ENCODE measurements at regions not wholly inside any gene's neighbourhood (a gene's known extent, or its start where the extent isn't known, plus 50 kb on each side); places are given as distances from the start of the nearest gene placed in this dataset.

- DNase-seq (ENCODE audit: low read depth in 3 of 3), result no peak
Measured at GRCh38 chr19:29396925-29397324, 128.9 kb upstream of the VSTM2B start.

DNA sequence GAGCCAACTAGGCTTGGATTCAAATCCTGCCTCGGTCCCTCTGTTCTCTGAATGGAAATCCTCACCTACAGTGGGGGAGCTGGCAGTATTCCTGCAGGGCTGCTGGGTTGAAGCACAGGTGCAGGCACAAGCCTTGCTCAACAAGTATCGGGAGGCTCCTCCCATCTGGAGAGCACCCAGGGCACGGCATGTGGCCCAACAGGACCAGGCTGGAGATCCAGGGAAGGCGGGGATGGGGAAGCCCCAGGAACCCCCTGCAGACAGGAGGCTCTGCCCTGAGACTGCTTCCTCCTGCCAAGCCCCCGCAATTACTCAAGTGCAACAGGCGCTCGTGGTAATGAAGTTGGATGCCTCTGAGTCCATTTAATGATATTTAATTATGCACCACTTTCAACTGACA lies 128.0 kb upstream of the VSTM2B start:
- DNase-seq (ENCODE audit: low read depth in 3 of 3), result no peak

GRCh38 chr19:29399804-29400203 lies 126.0 kb upstream of the VSTM2B start:
- no peak for DNase-seq (ENCODE audit: low read depth in 3 of 3)

DNA sequence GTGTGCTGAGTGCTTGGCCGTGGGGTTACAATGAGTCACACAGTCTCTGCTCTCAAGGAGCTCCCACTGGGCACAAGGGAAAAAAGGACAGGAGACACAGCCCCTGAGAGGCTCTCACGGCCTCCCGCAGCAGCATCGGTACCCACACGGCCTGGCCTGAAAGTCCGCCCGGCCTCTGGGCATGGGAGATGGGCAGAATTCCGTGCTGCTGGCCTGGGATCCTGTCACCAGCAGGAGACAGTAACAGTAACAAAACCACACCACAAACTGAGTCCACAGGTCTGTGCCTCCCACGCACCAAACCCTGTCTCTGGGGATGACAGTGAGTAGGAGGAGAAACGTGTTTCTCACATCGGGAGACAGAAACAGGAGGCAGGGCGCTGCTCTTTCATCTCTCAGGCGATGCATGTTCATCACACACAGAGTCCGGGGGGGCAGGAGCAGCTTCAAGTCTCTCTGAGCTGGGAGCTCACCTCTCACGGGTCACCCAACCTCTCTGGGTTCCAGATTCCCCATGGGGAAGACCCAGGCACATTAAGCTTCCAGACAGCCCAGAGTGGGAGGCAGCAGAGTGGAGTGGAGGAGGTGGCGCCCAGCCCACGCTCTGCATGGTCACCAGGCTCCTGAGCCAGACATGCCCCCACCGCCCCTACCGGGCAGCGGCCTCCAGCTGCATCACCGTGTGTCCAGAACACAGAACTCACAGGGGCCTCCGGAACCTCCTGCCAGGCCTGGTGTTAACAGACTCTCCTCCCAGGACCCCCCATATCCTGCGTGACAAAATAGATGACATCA lies 124.7 kb upstream of the VSTM2B start:
- no peak for DNase-seq (ENCODE audit: low read depth in 3 of 3)

DNA sequence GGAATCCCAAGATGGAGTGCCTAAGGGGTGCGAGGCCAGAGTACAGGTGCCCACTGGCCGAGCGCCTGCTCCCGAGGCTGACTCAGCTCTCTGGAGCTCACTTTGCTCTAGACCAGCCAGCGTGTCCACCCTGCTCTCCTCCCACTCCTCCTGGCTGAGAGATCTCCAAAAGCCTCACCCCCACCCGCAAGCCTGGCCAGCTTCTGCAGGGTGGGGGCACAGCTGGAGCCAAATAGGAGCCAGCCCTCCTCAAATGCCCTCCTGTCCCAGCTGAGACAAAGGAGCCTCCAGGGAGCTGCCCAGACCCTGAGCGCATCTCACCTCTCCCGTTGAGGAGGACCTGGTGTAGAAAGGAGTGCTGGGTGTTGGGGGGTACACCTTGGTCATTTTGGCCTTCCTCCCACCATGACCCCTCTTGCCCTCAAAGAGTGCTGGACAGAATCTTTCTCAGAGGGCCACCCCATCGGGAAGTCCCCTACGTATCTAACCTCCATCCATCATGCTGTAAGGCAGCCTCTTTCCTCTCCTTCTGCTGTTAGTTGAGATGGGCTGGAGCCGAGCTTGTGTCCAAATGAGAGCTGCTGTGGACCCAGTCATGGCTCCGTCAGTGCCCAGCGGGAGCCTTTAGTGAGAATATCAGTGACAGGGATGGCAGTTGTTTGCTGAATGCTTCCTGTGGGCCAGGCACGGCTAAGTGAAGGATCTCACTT lies 123.9 kb upstream of the VSTM2B start:
- no peak for DNase-seq (ENCODE audit: low read depth in 3 of 3)

DNA sequence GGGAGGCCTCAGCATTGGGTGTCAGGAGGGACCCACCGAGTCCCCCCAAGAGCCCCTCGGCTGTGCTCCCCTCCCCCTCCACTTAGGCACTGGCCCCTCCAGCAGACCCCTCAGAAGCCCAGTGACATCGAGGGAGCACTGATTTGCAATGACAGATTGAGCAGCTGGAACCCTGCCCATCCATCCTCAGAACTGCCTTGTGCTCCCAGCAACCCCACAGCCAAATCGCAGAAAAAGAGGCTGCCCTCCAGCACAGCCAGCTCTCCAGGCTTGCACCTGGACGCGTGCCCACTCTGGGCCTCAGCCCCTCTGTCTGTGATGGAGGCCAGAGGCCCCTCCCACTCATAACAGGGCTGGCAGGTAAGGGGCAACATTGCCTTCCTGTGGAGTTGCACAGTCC lies 123.2 kb upstream of the VSTM2B start:
- DNase-seq (ENCODE audit: low read depth in 3 of 3), result no peak

GRCh38 chr19:29404015-29404414 lies 121.8 kb upstream of the VSTM2B start:
- no peak for DNase-seq (ENCODE audit: low read depth in 3 of 3)

DNA sequence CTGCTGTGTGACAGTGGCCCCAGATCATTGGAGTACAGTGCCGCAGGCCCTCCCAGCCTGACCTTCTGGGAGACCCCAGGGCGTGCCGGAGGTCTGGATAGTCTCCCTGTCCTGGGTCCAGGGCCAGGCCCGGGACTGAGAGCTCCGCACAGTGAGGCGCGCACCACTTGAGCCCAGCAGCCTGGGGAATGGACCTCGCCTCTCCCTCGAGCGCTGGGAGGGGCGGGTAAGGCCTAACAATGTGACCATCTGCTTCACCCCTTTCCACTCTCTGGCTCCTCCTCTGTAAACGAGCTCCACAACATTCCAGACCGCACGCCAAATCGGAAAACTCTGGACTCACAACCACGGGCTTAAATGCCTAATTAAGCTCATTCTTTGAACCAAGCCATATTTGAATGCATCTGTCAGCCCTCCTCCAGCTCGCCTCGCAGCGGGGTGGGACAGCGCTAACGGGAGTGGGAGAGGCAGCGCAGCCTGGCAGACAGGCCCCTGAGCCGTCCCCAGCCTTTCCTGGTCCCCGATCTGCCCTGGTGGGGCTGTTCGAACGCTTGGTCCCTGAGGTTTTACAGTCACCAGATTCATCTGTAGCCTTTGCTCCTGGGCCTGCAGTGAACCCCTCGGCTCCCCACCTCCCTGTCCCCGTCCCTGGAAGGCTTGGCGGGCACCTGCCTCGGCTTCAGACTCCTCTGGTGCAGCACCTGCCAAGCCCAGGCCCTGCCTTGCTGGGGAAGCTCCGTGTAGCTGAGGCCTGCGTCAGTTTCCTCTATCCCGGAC lies 120.7 kb upstream of the VSTM2B start:
- no peak for DNase-seq (ENCODE audit: low read depth in 3 of 3)

DNA sequence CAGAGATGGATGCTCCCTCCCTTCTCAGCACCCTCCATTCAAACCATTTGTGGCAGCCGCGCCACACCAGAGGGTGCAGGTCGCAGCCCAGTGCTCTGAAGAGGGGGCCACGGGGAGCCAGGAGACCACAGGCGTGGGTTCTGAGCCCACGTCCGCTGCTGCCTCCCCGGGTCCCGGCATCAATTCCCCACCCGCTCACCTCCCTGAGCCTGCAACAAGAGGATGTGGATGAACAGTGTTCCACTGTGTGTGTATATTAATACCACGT lies 120.1 kb upstream of the VSTM2B start:
- no peak for DNase-seq (ENCODE audit: low read depth in 3 of 3)

- DNase-seq (ENCODE audit: low read depth in 3 of 3), result no peak
Measured at GRCh38 chr19:29409076-29409862, 116.5 kb upstream of the VSTM2B start.

- no peak for DNase-seq (ENCODE audit: low read depth in 3 of 3)
Measured at GRCh38 chr19:29410601-29411000, 115.2 kb upstream of the VSTM2B start.

DNA sequence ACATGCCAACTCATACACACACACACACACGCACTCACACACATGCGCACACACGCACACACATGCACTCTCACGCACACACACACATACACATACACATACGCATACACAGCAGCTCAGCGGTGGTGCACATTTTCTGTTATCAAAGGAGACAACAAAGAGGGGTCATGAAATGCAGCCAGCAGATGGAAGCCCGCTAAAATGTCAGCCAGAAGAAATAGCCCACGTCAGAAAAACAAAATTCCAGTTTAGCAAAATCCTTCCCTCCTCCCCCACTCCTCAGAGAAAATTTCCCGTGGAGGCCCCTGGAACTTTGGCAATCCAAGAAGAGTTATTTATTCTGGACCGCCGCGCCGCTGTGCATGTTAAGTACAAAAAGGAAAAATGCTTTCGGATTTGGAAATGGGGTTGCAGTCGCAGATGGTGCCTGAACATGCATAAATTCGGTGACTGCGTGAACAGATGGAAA lies 114.6 kb upstream of the VSTM2B start:
- no peak for DNase-seq (ENCODE audit: low read depth in 3 of 3)

GRCh38 chr19:29413435-29413834 lies 112.4 kb upstream of the VSTM2B start:
- no peak for DNase-seq (ENCODE audit: low read depth in 3 of 3)

- DNase-seq (ENCODE audit: low read depth in 3 of 3), result no peak
Measured at GRCh38 chr19:29415507-29415906, 110.3 kb upstream of the VSTM2B start.

GRCh38 chr19:29417048-29417447 lies 108.7 kb upstream of the VSTM2B start:
- DNase-seq (ENCODE audit: low read depth in 3 of 3), result no peak

DNA sequence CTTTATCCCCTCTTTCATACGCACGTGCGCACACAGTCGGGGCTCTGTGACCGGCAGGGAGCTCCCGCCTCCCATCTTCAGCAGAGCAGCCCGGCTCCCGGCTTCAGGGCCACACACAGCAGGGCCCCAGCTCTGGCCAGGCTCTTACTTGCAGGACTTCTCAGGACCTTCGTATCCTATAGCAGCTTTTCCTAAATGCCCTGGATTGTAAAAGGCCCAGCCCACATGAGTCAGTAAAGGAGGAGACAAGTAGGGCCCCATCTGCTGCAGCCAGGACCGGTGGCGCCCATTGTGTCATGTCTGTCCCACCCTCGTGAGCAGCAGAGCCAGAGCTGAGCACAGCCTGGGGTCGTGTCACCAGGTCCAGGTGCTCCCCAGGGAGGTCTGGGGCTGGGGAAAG lies 107.6 kb upstream of the VSTM2B start:
- no peak for DNase-seq (ENCODE audit: low read depth in 3 of 3)

- no peak for DNase-seq (ENCODE audit: low read depth in 3 of 3)
Measured at GRCh38 chr19:29420065-29420464, 105.7 kb upstream of the VSTM2B start.

DNA sequence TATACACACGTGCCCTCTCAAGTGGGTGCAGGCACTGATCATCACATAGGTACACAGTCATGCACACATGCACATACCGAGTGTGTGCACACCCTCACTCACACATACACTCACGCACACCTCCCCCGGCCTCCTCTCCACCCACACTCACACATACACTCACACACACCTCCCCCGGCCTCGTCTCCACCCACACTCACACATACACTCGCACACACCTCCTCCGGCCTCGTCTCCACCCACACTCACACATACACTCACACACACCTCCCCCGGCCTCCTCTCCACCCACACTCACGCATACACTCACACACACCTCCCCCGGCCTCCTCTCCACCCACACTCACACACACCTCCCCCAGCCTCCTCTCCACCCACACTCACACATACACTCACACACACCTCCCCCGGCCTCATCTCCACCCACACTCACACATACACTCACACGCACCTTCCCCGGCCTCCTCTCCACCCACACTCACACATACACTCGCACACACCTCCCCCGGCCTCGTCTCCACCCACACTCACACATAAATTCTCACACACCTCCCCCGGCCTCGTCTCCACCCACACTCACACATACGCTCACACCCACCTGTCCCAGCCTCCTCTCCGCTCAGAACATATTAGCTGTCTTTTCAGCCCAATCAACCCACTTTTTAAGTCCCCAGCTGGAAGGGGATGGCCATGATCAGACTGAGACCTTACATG lies 105.2 kb upstream of the VSTM2B start:
- DNase-seq (ENCODE audit: low read depth in 3 of 3), result no peak

GRCh38 chr19:29421196-29421545 lies 104.6 kb upstream of the VSTM2B start:
- no peak for DNase-seq (ENCODE audit: low read depth in 3 of 3)

DNA sequence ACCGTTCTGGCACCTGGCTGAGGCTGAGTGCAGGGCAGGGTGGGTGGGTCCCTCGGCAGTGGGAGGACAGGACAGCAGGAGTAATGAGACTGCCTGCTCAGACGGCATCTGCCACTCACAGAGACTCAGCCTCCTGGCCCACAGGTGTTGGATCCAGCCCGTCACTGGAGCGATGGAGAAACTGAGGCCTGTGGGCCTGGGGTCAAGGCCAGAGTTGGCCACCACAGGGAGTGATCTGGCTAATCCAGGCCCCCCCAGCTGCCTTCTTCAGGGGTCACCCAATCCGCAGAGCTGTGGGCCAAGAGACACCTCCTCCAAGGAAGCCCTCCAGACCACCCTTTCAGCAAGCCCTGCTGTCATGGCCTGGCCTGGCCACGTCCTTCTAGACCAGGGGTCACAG lies 103.7 kb upstream of the VSTM2B start:
- no peak for DNase-seq (ENCODE audit: low read depth in 3 of 3)

DNA sequence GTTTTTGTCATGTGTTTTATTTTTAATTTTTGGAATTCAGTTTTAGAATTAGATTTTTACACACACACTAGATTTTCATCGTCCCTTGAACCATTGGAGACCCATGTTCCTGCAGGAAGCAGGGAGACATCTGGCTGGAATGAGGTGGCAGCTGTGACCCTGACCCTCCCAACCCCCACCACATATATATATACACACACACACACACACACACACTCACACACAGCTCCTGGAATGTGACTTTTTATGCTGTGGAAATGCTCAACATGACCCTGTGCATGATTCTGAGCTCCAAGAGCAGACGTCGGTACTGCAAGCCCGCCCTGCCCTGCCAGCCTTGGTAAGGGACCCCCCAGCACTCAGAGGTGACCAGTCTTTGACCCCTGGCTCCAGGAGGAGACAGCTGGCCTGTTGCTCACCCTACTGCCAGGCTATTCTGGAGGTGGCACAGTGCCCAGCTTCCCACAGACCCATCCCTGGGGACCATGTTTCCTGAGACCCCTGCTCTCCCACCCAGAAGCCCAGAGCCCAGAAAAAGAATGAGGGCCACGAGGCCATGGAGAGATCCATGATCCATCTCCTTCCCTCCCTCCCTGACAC lies 103.2 kb upstream of the VSTM2B start:
- DNase-seq (ENCODE audit: low read depth in 3 of 3), result no peak
